Inflammatory macrophage (primary cell): ENCODE measurements at regions not wholly inside any gene's neighbourhood (a gene's known extent, or its start where the extent isn't known, plus 50 kb on each side); places are given as distances from the start of the nearest gene placed in this dataset.

Experiments used
- DNase-seq, 2 donors: peaks; one replicate each; pipeline ENCODE4 v3.0.0-alpha.2; 2020 to 2022

GRCh38 chr21:29228306-29228705, 70.4 kb upstream of the BACH1 start:
- peak; percentile 25 to 35 for DNase-seq

DNA sequence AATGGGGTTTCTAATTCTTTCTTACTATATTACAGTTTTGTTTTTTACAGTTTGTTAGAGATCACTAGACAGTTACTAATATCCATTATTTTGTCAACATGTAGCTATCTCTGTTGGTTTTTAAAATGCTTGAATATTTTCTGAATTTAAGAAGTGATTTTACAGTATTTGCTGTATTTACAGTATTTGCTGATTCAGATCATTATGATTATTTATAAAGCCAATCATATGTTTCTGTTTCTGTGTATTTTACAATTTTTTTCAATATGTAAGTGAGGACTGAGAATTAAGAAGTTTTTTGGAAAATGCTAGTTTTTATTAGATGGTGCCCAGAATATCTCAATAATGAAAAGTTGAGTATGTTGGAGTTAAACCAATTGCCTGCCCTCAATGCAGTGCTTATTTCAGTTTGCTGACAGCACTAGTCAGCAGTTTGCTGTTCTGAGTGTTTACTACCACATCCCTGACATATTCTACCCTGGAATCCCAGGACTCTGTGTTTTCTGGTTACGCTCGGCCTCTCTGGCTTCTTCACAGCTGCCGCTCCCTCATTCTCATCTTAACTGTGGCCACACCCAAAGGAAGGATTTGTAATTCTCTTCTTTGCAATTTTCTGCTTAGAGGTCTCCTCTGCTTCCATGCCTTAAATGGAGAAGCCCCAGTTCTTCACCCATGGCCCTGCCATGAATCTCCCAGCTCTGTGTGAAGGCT, 68.0 kb upstream of the BACH1 start:
- peak; percentile 12 to 66 for DNase-seq

DNA sequence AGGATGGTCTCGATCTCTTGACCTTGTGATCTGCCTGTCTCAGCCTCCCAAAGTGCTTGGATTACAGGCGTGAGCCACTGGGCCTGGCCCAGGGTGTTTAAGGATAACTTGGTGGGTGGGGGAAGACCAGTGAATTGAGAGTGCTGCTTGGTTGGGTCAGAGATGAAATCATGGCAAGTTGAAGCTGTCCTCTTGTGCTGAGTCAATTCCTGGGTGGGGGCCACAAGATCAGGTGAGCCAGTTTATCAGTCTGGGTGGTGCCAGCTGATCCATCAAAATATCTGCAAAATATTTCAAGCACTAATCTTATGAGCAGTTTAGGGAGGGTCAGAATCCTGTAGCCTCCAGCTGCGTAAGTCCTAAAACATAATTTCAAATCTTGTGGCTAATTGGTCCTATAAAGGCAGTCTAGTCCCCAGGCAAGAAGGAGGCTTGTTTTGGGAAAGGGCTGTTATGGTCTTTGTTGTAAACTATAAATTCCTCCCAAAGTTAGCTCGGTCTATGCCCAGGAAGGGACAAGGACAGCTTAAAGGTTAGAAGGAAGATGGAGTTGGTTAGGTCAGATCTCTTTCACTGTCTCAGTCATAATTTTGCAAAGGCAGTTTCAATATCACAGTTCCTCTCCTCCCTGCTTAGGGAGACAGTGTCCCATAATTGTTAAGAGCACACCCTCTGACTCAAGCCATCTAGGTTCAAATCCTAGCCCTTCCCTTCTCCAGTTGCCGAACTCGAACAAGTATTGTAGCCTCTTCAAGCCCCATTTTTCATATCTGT, 66.8 kb upstream of the BACH1 start:
- no peak for DNase-seq

DNA sequence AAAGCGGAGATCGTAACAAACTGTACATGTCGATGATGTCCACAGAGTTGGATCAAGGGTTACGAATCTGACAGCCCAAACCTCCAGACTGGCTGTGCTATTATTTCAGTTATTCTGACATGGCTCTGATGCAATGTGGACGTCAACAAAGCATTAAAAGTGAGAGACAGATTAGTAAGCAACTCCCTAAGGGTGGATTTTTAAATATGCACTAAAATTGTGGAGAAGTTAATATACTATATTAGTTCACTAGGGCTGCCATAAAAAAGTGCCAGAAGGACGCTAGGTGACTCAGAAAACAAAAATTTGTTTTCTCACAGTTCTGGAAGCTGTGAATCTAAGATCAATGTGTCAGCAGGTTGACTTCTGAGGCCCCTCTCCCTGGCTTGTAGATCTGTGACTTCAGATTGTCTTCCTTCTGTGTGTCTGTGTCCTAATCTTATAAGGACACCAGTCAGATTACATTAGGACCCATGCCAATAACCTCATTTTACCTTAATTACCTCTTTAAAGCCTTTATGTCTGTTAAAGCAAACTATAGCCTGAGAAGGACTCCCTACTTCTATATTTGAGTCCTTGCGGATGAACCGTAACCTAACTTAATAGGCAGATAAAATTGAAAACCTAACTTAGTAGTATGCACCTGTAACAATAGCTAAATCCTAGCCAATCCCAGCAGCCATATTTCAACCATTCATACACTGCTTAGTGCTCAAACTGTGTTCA, 66.0 kb upstream of the BACH1 start:
- DNase-seq = no peak

- peak; percentile 67 to 87 for DNase-seq
Observed at GRCh38 chr21:29233256-29233546, 65.5 kb upstream of the BACH1 start.

GRCh38 chr21:29233611-29234540, 64.8 kb upstream of the BACH1 start:
- DNase-seq = peak; percentile 34 to 41

- DNase-seq = peak; percentile 27 to 59
Observed at GRCh38 chr21:29235714-29236197, 63.0 kb upstream of the BACH1 start.

- peak; percentile 12 to 38 for DNase-seq
Observed at GRCh38 chr21:29236201-29236600, 62.5 kb upstream of the BACH1 start.

DNA sequence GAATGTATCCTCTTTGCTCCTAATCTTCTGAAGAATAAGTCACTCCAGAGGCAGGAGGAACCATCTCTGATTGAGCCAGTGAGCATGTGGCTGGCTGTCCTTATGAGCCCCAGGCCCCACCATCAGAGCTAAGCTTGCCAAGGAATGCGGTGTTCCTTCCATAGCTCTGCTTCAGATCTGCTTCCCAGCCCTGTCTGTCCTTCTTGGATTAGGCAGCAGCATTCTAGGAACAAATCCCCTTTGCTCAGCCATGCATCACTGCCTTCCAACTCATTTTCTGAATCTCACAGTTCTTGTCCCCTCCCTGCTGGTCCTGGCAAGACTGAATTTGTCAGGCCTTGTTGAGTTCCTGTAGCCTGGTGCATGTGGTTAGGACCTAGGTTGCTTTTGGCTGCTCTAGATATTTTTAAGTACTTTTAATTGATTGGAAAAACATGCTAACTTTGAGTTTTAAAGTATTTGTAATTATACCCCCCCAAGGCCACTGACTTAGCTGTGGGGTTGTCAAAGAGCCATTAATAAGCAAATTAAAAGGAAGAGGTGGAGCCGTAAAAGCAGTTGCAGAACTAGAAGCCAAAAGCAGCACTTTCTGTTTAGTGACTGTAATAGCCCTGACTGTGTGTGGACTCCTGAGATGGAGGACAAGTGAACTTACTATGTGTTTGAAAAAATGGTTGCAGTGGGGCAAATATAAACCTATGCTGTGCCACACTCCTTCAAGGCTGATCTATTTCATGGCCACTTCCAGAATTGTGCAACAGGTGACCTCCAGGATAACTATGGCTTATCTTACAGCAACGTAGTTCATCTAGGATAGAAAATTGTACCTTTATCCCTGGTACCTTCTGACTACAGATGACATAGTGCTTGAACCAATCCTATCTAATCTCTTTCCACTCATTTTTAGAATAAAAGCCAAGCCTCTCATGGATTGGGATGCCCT, 61.3 kb upstream of the BACH1 start:
- DNase-seq = peak; percentile 52 to 56

- peak; percentile 78 to 79 for DNase-seq
Observed at GRCh38 chr21:29238053-29238966, 60.4 kb upstream of the BACH1 start.

- DNase-seq = peak; percentile 78 to 83
Observed at GRCh38 chr21:29238967-29239290, 59.8 kb upstream of the BACH1 start.

DNA sequence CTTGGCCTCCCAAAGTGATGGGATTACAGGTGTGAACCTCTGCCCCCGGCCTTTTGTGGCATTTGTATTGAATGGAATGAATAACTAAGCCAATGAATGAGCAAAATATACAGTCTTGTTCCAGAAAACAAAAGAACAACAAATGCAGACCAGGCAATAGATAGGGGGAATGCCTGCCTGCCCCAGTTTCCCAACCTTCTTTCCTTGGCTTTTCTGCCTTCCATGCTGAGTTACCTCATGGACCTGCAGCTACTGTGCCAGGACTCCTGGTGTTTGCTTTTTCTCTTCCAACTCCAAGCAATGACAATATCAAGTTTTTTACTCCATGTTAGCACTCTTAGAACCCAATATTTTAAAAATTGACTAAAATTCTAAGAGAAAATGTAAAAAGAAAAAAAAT, 58.6 kb upstream of the BACH1 start:
- DNase-seq = no peak

DNA sequence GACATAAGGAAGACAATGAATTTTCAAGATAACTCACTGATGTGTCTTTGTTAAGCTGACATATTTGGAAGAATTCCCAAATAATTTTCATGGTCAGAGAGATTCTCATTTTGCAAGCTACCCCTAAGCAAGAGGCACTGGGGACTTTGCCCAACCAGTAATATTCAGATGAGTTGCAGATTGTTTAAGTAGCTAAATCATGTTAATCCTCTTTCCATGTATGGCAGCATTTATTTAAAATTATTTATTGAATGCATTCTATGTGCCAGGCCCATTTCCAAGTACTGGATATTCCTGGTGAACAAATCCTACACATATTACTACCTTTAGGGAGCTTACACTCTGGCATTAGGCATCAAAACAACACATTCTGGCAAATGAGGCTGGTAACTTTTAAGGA, 56.5 kb upstream of the BACH1 start:
- DNase-seq = no peak

DNA sequence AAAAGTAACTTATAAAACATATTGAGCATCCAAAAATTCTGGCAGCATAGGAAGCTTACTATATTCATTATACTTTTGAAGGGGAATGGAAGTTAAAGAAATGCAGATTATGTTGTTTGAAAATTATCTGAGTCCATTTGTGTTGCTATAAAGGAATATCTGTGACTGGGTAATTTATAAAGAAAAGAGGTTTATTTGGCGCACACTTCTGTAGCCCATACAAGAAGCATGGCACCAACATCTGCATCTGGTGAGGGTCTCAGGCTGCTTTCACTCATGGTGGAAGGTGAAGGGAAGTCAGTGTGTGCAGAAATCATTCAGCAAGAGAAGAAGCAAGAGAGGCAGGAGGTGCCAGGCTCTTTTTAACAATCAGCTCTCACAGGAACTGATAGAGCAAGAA, 55.5 kb upstream of the BACH1 start:
- no peak for DNase-seq

GRCh38 chr21:29245104-29245643, 53.5 kb upstream of the BACH1 start:
- peak; percentile 86 to 92 for DNase-seq

GRCh38 chr21:29245863-29246262, 52.9 kb upstream of the BACH1 start:
- DNase-seq = no peak

GRCh38 chr21:29246614-29247013, 52.1 kb upstream of the BACH1 start:
- no peak for DNase-seq

GRCh38 chr21:29248124-29248523, 50.6 kb upstream of the BACH1 start:
- DNase-seq = peak; percentile 61 to 98
